BE2C (cell line): ENCODE measurements at regions not wholly inside any gene's neighbourhood (a gene's known extent, or its start where the extent isn't known, plus 50 kb on each side); places are given as distances from the start of the nearest gene placed in this dataset.
"Not testable (repeated sequence)": the region's sequence is repeated elsewhere in the genome, so short reads cannot be mapped to it uniquely, and the experiment has no call there.

Source experiments
- DNase-seq: peaks from one replicate; pipeline ENCODE4 v3.0.0-alpha.2; 2020
- H3K27me3 ChIP-seq: fragments of 250-450 bp; sonication (Bioruptor Pico); 2 replicates; pipeline ENCODE4 v1.5.1; 2020; ENCODE audit warnings: mild to moderate bottlenecking
- H3K36me3 ChIP-seq: fragments of 250-450 bp; sonication (Bioruptor Pico); 2 replicates; pipeline ENCODE4 v1.5.1; 2020; ENCODE audit warnings: mild to moderate bottlenecking
- H3K4me1 ChIP-seq: fragments of 250-450 bp; sonication (Bioruptor Pico); 2 replicates; pipeline ENCODE4 v1.5.1; 2020
- H3K4me3 ChIP-seq: 2 replicates; pipeline ENCODE4 v1.5.1; 2011; ENCODE audit warnings: low read depth, low read length
- H3K9me3 ChIP-seq: fragments of 250-450 bp; sonication (Bioruptor Pico); 2 replicates; pipeline ENCODE4 v1.5.1; 2020
- CTCF ChIP-seq: IDR thresholded peaks from 2 replicates; pipeline ENCODE4 v1.5.1; 2012; ENCODE audit warnings: mild to moderate bottlenecking, low read depth, low read length

GRCh38 chr21:27984663-27985325 is 1007.9 kb downstream of the LTN1 start:
- not testable (repeated sequence) for H3K4me1 ChIP-seq, DNase-seq, H3K9me3 ChIP-seq, H3K27me3 ChIP-seq, H3K36me3 ChIP-seq, H3K4me3 ChIP-seq

GRCh38 chr21:27979446-27979845 is 1012.6 kb upstream of the ADAMTS5 start:
- DNase-seq, H3K36me3 ChIP-seq, H3K4me3 ChIP-seq, H3K27me3 ChIP-seq, H3K9me3 ChIP-seq, H3K4me1 ChIP-seq: not testable (repeated sequence)

- TF ChIP-seq CTCF = no peak
- H3K36me3 ChIP-seq = no peaks in the 10 kb centered on the region
- H3K4me1 ChIP-seq = no peaks in the 10 kb centered on the region
Observed at GRCh38 chr21:27975514-27975913, 1008.6 kb upstream of the ADAMTS5 start.

GRCh38 chr21:27974152-27974551 is 1007.3 kb upstream of the ADAMTS5 start:
- DNase-seq, H3K27me3 ChIP-seq, H3K4me1 ChIP-seq, H3K4me3 ChIP-seq, H3K9me3 ChIP-seq, H3K36me3 ChIP-seq: not testable (repeated sequence)

More at GRCh38 chr21:27975514-27975913, 1008.6 kb upstream of the ADAMTS5 start:
- H3K4me3 ChIP-seq = no peak overlapping the region
- no peaks in the 10 kb centered on the region for H3K9me3 ChIP-seq
- DNase-seq = no peak
- H3K27me3 ChIP-seq = no peaks in the 10 kb centered on the region

- H3K27me3 ChIP-seq, DNase-seq, H3K4me3 ChIP-seq, H3K36me3 ChIP-seq, H3K4me1 ChIP-seq, H3K9me3 ChIP-seq: not testable (repeated sequence)
Observed at GRCh38 chr21:27968240-27968639, 1001.4 kb upstream of the ADAMTS5 start.

GRCh38 chr21:27954543-27955165 is 987.8 kb upstream of the ADAMTS5 start:
- Histone ChIP-seq H3K36me3 (no peaks in the 10 kb centered on the region), H3K4me3 (no peak overlapping the region), H3K9me3 (no peaks in the 10 kb centered on the region), H3K4me1 (no peaks in the 10 kb centered on the region), H3K27me3 (no peaks in the 10 kb centered on the region)
- DNase-seq = no peak
- no peak for TF ChIP-seq CTCF

GRCh38 chr21:27953340-27954045 is 986.6 kb upstream of the ADAMTS5 start:
- Histone ChIP-seq H3K27me3 (no peaks in the 10 kb centered on the region), H3K9me3 (no peaks in the 10 kb centered on the region), H3K36me3 (no peaks in the 10 kb centered on the region), H3K4me1 (no peaks in the 10 kb centered on the region), H3K4me3 (no peak overlapping the region)
- no peak for TF ChIP-seq CTCF
- DNase-seq = no peak

GRCh38 chr21:27949093-27949492 is 982.2 kb upstream of the ADAMTS5 start:
- DNase-seq, H3K27me3 ChIP-seq: not testable (repeated sequence)

GRCh38 chr21:27930108-27930767 is 963.4 kb upstream of the ADAMTS5 start:
- H3K4me3 ChIP-seq, H3K27me3 ChIP-seq, H3K4me1 ChIP-seq, DNase-seq, H3K36me3 ChIP-seq, H3K9me3 ChIP-seq: not testable (repeated sequence)

More at GRCh38 chr21:27949093-27949492, 982.2 kb upstream of the ADAMTS5 start:
- not testable (repeated sequence) for H3K36me3 ChIP-seq, H3K9me3 ChIP-seq, H3K4me3 ChIP-seq, H3K4me1 ChIP-seq

GRCh38 chr21:27929179-27929578 is 962.3 kb upstream of the ADAMTS5 start:
- H3K27me3 ChIP-seq, H3K4me3 ChIP-seq, DNase-seq, H3K4me1 ChIP-seq, H3K36me3 ChIP-seq, H3K9me3 ChIP-seq: not testable (repeated sequence)

GRCh38 chr21:27928534-27929115 is 961.7 kb upstream of the ADAMTS5 start:
- not testable (repeated sequence) for H3K27me3 ChIP-seq, H3K9me3 ChIP-seq, DNase-seq, H3K36me3 ChIP-seq, H3K4me3 ChIP-seq, H3K4me1 ChIP-seq

- DNase-seq, H3K27me3 ChIP-seq, H3K4me1 ChIP-seq, H3K4me3 ChIP-seq, H3K9me3 ChIP-seq, H3K36me3 ChIP-seq: not testable (repeated sequence)
Observed at GRCh38 chr21:27921421-27921820, 954.5 kb upstream of the ADAMTS5 start.
